GM18909 (cell line): ENCODE measurements at regions not wholly inside any gene's neighbourhood (a gene's known extent, or its start where the extent isn't known, plus 50 kb on each side); places are given as distances from the start of the nearest gene placed in this dataset.
A peak's percentile ranks its signal among the peaks of the same experiment; 100 is the strongest.

ENCODE experiments used
- ATAC-seq: cut with Tn5 transposase; IDR thresholded peaks from one replicate; pipeline ENCODE4 v1.9.1; 2021; ENCODE audit warnings: mild to moderate bottlenecking; ENCODE audit not compliant: unreplicated experiment, poor library complexity

DNA sequence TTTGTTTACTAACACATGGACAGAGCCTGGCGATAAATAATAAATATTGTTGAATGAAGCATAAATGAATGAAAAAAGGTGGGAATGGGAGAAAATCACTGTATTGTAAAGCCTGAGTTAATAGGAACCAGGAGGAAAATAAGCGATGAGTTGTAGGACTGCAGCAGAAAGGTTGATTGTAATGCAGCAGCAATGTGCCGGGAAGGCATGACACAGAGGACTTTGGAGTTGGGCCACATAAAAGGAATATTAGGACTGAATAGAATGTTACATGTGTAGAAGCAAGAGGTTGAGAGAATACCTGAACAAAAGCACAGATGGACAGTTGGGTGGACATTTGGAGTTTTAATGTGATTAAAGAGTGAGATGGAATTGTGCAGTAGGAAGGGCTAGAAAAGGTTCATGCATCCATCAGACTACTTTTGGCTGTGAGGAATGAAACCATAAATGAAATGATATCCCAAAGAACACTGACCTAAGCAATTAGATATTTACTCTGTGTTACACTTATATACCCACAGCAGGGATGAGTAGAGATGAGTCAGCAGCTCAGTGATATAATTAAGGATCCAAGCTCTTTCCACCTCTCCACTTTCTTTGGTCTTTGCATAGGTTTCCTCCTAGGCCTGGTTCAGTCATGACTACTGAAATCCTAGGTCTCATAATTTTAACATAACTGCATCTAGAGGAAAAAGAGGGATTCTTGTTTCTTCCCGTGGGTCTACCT lies 55.4 kb downstream of the CCER1 start:
- ATAC-seq = no peak

DNA sequence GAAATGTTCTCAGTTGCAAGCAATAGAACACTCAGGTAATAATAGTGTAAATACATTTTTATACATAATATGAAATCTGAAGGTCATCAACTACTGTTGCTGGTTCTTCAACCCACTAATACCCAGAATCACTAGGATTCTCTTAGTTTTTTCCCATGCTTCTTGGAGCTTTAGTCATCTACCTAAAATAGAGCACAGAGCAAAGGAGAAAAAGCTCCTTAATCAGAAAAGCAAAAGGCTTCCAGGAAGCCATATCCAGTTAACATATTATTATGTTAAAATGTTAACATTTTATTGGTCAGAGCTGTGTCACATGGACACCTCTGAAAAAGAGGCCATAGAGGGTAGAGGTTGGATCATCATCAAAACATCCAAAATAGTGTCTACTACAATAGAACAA lies 57.0 kb downstream of the CCER1 start:
- no peak for ATAC-seq

DNA sequence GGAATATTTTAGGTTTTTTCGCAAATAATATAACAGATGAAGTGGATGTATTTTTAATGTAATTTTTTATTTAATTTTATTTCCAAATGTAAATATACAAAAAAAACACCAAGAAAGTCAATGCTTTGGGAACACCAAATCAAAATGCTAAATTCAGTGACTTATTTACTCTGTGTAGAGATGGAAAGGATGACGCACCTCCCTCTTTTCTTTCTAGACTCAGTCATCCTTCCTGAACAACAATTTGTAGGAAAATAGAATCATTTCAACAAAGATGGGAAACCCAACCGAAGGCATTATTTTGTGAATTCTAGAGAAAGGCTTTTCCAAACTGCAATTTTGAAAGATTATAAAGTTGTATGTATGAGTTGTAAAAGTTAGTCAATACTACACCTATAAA lies 57.7 kb downstream of the CCER1 start:
- ATAC-seq = no peak

DNA sequence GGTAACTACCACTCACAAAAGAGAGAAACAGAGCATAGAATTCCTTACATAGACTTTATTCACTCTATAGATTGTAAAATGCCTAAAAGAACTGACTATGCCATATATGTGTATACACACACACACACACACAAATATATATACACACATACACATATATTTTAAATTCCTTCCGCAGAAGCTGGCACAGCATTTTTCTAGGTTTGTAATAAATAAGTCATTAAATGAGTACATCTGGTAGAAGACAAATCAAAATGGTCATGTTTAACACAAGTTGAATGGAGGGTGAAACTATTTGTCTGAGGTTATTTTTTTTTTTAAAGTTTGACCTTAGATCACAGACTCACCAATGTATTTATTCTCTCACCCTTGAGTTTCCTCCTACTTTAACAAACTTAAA lies 58.2 kb downstream of the CCER1 start:
- ATAC-seq = no peak

DNA sequence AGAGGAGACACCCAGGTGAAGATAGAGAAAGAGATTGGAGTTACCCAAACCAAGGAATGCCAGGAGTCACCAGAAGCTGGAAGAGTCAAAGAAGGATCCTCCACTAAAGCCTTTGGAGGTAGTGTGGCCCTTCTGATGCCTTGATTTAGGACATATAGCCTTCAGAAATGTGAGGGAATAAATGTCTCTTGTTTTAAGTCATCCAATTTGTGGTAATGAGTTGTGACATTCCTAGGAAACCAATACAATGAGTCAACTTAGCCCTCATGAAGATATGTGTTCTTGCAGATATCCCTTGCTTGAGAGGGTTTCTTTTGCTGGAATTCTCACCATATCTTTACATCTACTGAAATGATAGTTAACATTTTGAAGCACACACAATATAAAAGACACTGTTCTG lies 58.8 kb downstream of the CCER1 start:
- no peak for ATAC-seq

DNA sequence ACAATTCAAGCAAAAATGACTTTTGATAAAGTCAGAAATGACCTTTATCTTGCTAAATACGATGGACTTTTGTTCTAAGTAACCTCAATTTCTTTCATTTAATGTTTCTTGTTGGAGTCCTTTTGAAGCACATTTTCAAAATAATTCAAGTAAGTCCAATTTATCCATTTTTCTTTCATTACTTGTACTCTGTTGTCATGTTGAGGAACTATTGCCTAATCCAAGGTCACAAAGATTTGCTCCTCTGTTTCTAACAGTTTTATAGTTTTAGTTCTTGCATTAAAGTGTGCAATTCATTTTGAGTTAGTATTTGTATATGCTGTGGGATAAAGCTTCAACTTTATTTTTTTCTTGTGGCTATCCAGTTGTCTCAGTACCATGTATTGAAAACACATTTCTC lies 66.7 kb downstream of the CCER1 start:
- no peak for ATAC-seq

DNA sequence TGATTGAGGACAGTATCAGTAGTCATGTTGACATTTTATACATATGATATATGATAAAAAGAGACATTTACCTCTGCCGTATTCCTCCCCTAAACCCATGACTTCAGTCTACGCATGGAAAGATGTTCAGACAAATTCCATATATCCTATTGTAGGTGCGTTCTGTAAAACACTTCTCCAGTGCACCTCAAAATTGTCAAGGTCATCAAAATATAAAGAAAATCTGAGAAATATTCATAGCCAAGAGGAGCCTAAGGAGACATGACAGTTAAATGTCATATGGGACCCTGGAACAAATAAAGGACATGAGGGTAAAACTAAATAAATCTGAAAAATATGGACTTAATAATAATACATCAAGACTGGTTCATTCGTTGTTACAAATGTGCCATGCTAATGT lies 71.5 kb downstream of the CCER1 start:
- no peak for ATAC-seq

DNA sequence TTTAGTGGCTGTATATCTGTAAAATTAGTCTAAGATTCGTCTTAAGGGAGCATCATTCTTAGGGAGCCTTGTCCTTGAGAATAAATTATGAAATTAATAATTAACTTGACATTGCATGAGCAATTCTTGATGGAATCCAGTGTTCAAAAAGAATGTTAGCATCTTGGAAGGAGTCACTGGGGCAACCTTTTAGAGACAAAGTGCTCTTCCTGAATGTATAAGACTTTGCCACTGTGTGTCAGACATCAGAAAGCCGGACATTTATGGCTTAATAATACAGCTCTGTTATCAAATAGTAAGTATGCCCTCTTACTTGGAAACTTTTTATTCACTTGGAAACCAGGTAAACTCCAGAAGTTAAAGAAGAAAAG lies 83.3 kb downstream of the CCER1 start:
- ATAC-seq = no peak

DNA sequence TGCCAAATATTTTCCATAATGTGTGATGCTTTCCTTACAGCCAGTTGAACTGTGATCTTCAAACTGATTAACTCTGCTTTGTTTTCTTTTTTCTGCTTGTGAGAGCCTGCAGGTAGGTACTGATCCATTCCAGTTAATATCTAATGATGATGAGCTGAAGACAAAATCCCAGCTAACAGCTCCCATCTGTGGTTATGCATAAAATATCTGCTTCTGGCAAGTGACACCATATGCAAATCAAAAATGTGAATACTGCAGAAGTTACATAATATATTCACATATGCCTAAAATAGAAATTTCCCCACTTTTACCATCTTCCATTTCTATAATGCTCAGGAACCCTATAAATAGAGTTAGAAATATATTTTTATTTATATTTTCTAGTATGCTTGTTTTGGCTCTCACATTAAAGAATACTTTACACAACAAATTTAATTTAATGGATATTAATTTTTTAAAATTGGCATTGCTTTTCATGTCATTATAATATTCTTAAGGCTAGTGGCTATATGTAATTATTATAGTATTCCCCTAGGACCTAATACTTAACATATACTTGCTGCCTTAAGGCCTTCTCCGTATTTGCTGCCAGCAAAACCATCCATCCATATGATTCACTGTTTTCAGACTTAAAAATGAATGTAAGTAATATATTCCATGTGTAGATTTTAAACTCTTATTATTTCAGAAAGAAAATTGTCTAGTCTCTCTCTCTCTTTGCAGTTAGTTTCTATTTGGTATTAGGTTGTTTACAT lies 83.8 kb downstream of the CCER1 start:
- no peak for ATAC-seq

DNA sequence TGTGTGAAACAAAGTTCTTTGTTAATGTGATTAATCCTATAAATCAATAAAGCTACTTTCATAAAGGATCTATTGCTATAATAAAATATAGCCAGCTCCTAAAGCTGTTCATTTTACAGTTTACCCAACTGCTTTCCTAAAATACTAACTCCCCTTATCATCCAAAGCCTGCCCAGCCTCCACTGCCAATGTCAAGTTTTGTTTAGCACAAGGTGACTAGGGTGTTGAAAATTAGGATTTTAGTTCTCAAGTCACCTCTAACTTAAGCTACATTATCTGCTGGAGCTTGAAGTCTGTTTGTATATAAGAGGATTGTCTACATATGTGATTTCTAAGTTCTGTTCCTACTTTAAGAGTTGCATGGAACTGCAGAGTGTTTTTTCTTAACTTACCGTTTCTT lies 86.3 kb downstream of the CCER1 start:
- ATAC-seq = no peak

DNA sequence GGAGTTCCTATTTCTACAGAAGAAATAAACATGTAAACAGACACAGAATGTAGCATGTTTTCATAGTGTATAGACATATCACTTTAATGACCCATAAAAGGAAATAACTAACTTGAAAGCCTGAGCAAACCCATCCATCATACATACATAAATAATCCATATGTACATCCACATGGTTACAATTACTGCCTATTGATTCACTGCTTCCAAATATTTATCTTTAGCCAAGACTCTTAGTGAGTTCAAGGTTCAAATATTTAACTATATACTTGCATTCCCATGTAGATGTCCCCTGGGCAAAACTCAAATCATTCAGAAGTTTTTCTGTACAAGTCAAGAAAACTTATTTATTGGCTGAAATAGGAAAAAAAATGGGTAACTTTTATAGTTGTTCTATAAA lies 95.4 kb downstream of the CCER1 start:
- no peak for ATAC-seq

DNA sequence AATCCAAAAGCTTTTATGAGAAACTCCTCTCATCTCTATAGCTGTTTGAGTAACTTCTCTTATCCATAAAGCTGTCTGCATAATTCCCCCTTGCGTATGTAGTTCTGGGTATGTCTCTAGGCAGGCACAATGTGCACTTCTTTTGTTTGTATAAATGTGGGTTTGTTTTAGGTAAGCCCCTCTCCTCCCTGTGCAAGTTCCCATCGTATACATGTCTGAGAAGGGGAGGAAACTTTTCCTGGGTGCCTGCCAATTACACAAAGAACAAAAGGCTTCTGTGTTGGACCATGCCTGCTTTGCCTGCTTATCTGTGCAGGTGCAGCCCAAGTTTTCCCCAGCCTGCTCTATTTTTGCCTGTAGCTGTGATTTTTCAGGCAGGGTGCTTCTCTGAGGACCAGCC lies 96.7 kb downstream of the CCER1 start:
- ATAC-seq = no peak

DNA sequence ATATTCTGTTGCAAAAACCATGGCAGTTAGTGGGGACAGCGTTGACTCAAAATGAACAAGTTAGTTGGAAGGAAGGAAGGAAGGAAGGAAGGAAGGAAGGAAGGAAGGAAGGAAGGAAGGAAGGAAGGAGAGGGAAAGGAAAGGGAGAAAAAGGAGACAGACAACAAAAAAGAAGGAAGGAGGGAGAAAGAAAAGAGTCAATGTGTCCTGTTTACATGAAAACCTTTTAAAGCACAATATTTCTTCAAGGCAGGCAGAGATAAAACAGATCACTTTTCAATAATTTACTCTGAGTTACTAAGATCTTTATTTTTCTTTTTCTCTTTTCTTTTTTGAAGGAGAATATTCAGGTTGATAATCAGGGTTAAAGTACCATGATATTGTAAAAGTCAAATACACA lies 99.4 kb downstream of the CCER1 start:
- no peak for ATAC-seq

DNA sequence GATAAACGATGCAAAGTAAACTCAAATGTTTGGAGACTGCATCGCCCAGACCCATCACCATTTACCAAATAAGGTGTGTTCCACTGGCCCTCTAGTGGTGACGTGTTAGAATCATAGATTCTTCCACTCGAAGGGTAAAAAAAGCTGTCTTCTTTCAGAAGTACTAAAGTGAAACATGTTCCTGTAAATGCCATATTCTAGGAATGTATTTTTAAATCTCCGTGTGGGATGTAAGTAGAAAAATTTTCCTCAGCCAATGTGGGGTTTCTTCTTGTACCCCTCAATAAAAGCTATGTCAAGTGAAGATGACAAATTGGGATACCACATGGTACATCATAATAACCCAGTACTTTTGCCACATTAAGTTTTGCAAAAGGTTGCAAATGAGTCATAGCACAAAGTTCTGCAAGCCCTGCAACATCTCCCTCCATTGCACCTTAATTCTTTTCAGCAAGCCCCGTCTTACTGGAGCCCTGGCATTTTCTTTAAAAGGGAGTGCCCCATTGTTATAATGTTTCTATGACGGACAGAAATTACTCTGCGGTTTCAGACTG lies 100.8 kb downstream of the CCER1 start:
- ATAC-seq = peak; percentile 80

DNA sequence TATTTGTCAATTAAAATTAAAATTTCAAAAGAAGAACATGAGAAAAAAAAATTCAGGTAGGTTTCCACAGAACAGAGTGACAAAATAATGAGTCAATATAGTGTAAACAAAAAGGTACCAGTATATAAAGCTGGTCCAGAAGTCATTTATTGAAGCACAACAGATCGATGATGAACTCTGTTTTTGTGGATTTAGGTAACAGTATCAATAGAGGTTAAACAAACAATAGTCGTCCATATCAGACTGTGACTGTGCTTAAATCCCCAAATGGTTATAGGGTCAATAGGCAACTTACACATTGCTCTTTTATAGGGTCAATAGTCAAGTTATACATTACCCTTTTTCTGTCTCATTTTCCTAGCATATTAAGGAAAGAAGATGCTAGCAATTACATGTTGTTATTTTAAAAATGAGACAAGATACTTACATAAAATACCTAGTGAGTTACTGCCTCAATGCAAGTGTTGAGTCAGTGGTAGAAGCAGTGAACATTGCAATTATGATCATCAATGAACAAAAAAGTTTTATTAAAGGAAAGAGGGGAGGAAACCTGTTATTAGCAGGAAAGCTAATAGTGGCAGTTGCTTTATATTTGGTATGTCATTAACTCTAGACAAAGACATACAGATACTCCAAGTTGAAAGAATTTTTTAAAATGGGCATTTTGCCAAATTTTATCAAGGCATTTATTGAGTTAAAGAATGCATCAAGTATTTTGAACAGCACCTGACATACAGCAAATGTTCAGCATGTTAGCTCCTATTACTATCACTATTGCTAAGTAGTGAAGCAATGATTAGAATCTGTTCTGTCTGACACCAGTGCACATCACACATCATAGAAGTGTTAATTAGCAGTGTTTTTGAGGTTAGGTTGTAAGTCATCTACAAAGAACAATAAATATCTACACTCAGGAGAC lies 102.9 kb downstream of the CCER1 start:
- ATAC-seq = no peak

DNA sequence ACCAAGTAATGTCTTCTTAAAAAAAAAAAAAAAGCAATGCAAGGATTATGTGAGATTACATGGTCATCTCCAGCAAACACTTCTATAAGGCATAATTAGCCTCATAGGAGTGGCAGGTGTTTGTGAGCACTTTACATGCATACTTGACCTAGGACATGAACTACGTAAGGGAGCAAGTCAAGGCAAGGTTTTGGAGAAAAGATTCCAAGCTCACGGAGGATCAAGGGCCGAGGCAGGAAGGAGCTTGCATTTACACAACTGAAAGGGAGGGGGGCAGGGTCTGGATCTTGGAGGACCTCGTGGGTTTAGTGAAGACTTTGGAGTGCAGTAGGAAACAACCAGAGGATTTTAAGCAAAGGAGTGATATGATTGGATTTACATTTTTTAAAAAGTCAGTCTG lies 112.5 kb downstream of the CCER1 start:
- no peak for ATAC-seq

DNA sequence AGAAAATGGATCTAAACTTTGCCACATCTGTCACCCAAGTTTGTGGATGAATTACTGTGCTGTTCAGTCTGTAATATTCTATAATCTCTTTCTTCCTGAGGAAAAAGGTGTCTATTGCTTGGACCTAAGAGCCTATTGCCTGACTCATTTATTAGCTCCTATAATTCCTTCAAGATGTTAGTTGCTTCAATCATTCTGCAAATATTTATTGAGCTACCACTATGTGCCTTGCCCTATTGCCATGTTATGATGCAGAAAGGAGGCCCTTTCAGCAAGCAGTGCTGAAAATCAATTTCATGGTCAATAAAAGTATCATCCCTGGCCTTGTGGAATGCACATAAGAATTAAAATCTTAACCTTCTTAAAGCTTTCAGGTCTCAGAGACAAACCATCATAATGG lies 113.6 kb downstream of the CCER1 start:
- no peak for ATAC-seq

DNA sequence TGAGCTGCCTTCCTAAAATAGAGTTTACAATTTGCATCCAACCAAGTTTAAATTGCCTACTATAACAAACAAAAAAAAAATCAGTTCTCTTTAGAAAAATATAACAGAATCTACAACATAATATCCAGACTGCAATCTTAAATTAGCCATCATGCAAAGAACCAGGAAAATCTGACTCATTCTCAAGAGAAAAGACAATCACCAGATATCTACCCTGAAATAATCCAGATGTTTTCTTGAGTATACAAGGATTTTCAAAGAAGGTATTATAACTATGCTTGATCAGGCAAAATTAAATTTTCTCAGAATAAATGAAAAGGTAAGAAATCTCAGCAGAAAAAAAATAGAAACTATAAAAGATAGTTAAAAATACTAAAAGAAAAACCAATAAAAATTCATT lies 115.6 kb downstream of the CCER1 start:
- no peak for ATAC-seq

DNA sequence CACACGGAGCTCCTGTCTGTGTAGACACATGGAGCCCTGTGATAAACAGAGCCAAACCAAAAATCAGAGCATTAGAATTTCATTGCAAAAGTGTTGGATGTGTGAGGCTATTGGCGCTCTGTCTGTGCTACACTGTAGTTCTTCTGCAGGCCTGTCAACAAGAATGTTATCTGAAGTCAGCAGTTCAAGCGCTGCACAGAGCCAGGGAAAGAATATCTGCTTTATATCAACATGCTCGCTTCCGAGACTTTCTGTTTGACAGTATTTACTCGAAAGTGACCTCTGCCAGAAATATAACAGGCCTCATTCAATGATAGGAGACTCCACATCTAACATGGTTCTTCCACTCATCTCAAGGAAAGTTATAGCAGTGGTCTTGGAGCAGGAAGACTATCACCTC lies 118.3 kb downstream of the CCER1 start:
- no peak for ATAC-seq

DNA sequence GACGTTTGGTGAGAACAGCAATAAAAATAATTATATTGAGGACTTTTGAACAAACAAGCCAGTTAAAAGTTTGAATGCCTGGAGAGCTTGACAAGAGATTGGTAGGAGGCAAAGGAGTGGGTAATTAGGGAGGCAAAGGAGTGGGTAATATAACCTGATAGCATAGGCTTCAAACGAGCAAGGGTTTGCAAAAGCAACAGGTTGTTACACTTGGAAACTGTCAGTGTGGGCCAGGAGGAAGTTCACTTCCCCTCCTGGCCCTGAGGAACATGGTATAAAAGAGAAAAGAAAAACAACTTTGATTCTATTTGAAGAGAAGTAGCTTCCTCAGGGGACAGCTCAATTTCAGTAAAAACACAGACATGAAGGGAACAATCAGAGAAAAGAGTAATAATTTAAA lies 121.7 kb downstream of the CCER1 start:
- no peak for ATAC-seq

DNA sequence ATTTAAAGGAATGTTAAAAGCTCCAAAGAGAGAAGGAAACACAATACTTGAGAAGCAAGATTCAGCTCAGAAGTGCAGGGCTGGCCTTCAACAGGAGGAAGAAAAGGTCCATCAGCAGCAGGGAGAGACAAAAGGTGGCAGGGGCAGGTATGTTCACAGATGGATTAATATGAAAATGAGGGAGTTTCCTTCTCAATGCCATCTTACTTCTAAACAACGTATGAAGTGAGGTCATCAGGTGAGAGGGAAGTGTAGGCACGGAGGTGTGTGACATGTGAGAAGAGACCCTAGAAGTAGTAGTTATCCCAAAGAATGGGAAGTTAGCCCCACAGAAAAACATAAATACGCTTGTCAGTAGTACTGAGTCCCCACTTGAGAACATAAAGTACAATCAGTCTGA lies 122.5 kb downstream of the CCER1 start:
- ATAC-seq = no peak
